Testis (tissue), 2 donors: ENCODE measurements at regions not wholly inside any gene's neighbourhood (a gene's known extent, or its start where the extent isn't known, plus 50 kb on each side); places are given as distances from the start of the nearest gene placed in this dataset.

Source experiments
- DNase-seq: peaks from one replicate; pipeline ENCODE4 v3.0.0-alpha.2; 2019
- H3K27ac ChIP-seq, 2 donors: fragments of 200-600 bp; sonication (generic); one replicate each; pipeline ENCODE4 v1.5.1; 2019
- H3K27me3 ChIP-seq: fragments of 200-600 bp; sonication (generic); one replicate; pipeline ENCODE4 v1.5.1; 2019
- H3K36me3 ChIP-seq: fragments of 200-600 bp; sonication (generic); one replicate; pipeline ENCODE4 v1.5.1; 2017; ENCODE audit warnings: low read depth; ENCODE audit errors: missing control alignments
- H3K4me1 ChIP-seq: fragments of 200-600 bp; sonication (generic); one replicate; pipeline ENCODE4 v1.5.1; 2019
- H3K4me3 ChIP-seq, 2 donors: fragments of 200-600 bp; sonication (generic); one replicate each; pipeline ENCODE4 v1.5.1; 2017 to 2019
- H3K9me3 ChIP-seq: fragments of 200-600 bp; sonication (generic); one replicate; pipeline ENCODE4 v1.5.1; 2017
- CTCF ChIP-seq, 3 experiments: fragments of 450-650 bp in 2 of 3; fragments of 200-600 bp in 1 of 3; sonication (generic) in 1 of 3; IDR thresholded peaks; one replicate each; pipeline ENCODE4 v1.5.1; 2016 to 2019; ENCODE audit warnings: antibody characterized with exemption in 3 of 3, mild to moderate bottlenecking in 2 of 3, moderate library complexity in 1 of 3
- POLR2A ChIP-seq: fragments of 450-650 bp; IDR thresholded peaks from one replicate; pipeline ENCODE4 v1.6.1; 2017; ENCODE audit warnings: antibody characterized with exemption, mild to moderate bottlenecking, moderate library complexity
- WGBS, 2 donors: methylation state at CpG; one replicate each; pipeline ENCODE4 v1.1.5; 2018; 5-methylcytosine and 5-hydroxymethylcytosine counted together
- intact Hi-C: fragments of 100-400 bp; cut with DNase I; formaldehyde crosslinking; loops from one replicate; pipeline ENCODE4 v1.15.1; 2023; ENCODE audit warnings: low total_unique reads

- no peak overlapping the region for H3K4me3 ChIP-seq
- 67 to 70% methylated on average over 7 to 8 of the region's 8 CpGs for WGBS, 2 donors
- no peak overlapping the region for H3K27ac ChIP-seq
- intact Hi-C loops = no loop called here
- H3K4me1 ChIP-seq = no peaks in the 10 kb centered on the region
- no peaks in the 10 kb centered on the region for H3K36me3 ChIP-seq
- TF ChIP-seq POLR2A = no peak
- TF ChIP-seq CTCF (IDR thresholded peaks at IDR 0.05) = no peak
- H3K27me3 ChIP-seq = no peaks in the 10 kb centered on the region
- no peak for DNase-seq
- H3K9me3 ChIP-seq = no peaks in the 10 kb centered on the region
These were observed 88.8 kb upstream of the GJB6 start for GRCh38 chr13:20320885-20321284.

- TF ChIP-seq CTCF (IDR thresholded peaks at IDR 0.05) (no peak), POLR2A (no peak)
- WGBS, 2 donors = 90 to 93% methylated on average over 5 of the region's 5 CpGs
- H3K27ac ChIP-seq = no peak overlapping the region
- H3K4me1 ChIP-seq = no peaks in the 10 kb centered on the region
- H3K36me3 ChIP-seq = no peaks in the 10 kb centered on the region
- no peak for DNase-seq
- intact Hi-C loops = no loop called here
- no peaks in the 10 kb centered on the region for H3K9me3 ChIP-seq
- H3K27me3 ChIP-seq = no peaks in the 10 kb centered on the region
- no peak overlapping the region for H3K4me3 ChIP-seq
These were observed 81.8 kb upstream of the GJB6 start for GRCh38 chr13:20313896-20314295.

- DNase-seq = no peak
- Histone ChIP-seq H3K4me1 (no peaks in the 10 kb centered on the region), H3K27me3 (no peaks in the 10 kb centered on the region), H3K36me3 (no peaks in the 10 kb centered on the region), H3K9me3 (no peaks in the 10 kb centered on the region), H3K27ac (no peak overlapping the region), H3K4me3 (no peak overlapping the region)
- intact Hi-C loops = no loop called here
- TF ChIP-seq POLR2A = no peak
- TF ChIP-seq CTCF (IDR thresholded peaks at IDR 0.05) = no peak
- 85 to 87% methylated on average over 5 of the region's 5 CpGs for WGBS, 2 donors
These were observed 80.2 kb upstream of the GJB6 start for GRCh38 chr13:20312292-20312691.

GRCh38 chr13:20311596-20311995, 79.5 kb upstream of the GJB6 start:
- DNase-seq = no peak
- Histone ChIP-seq H3K36me3 (no peaks in the 10 kb centered on the region), H3K4me3 (no peak overlapping the region), H3K4me1 (no peaks in the 10 kb centered on the region), H3K27ac (no peak overlapping the region), H3K27me3 (no peaks in the 10 kb centered on the region), H3K9me3 (no peaks in the 10 kb centered on the region)
- no peak for TF ChIP-seq CTCF (IDR thresholded peaks at IDR 0.05)
- no peak for TF ChIP-seq POLR2A
- intact Hi-C loops = no loop called here
- WGBS, 2 donors = 91 to 93% methylated on average over 2 of the region's 2 CpGs

GRCh38 chr13:20311022-20311421, 78.9 kb upstream of the GJB6 start:
- DNase-seq = no peak
- 83 to 92% methylated on average over 2 of the region's 2 CpGs for WGBS, 2 donors
- intact Hi-C loops = no loop called here

More at GRCh38 chr13:20311022-20311421, 78.9 kb upstream of the GJB6 start:
- TF ChIP-seq POLR2A = no peak
- TF ChIP-seq CTCF (IDR thresholded peaks at IDR 0.05) = no peak
- Histone ChIP-seq H3K36me3 (no peaks in the 10 kb centered on the region), H3K9me3 (no peaks in the 10 kb centered on the region), H3K27ac (no peak overlapping the region), H3K4me1 (no peaks in the 10 kb centered on the region), H3K4me3 (no peak overlapping the region), H3K27me3 (no peaks in the 10 kb centered on the region)
